ENCODE measurements at regions not wholly inside any gene's neighbourhood (a gene's known extent, or its start where the extent isn't known, plus 50 kb on each side); places are given as distances from the start of the nearest gene placed in this dataset.

- Histone ChIP-seq H3K9me3 (ENCODE audit: control insufficient read depth, low read length) (no peaks in the 10 kb centered on the region), H3K4me3 (ENCODE audit: extremely low read depth, insufficient read depth, low read length, poor library complexity, severe bottlenecking) (no peak overlapping the region), H3K36me3 (ENCODE audit: control insufficient read depth, insufficient read depth, low read length) (no peaks in the 10 kb centered on the region), H3K27ac (ENCODE audit: low read depth, low read length, severe bottlenecking) (no peak overlapping the region), H3K4me1 (ENCODE audit: control insufficient read depth, insufficient read depth, low read length, poor library complexity, severe bottlenecking) (no peaks in the 10 kb centered on the region)
- 89 to 100% methylated on average over 2 of the region's 2 CpGs for WGBS, 2 experiments (ENCODE audit: insufficient coverage in 2 of 2)
These were observed 124.1 kb downstream of the PRDM9 start for GRCh38 chr5:23631302-23632045.

DNA sequence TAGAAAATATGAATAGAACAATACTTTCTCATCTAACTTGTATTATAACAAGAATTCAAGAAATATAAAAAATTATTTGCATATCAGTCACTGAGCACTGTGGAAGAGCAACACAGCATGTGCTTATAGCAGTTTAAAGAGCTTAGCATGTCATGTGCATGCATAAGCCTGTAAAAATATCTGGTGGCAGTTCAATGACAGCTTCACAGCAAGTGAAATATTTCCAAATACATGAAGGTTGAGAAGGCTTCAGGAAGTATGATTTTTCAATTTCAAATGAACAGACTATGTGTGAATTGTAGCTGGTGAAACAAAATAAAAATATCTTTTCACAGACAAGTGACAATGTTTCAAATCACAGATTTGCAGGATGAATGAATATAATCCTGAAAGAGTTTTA, 128.5 kb downstream of the PRDM9 start:
- Histone ChIP-seq H3K27ac (ENCODE audit: low read depth, low read length, severe bottlenecking) (no peak overlapping the region), H3K36me3 (ENCODE audit: control insufficient read depth, insufficient read depth, low read length) (no peaks in the 10 kb centered on the region), H3K4me3 (ENCODE audit: extremely low read depth, insufficient read depth, low read length, poor library complexity, severe bottlenecking) (no peak overlapping the region), H3K9me3 (ENCODE audit: control insufficient read depth, low read length) (no peaks in the 10 kb centered on the region), H3K4me1 (ENCODE audit: control insufficient read depth, insufficient read depth, low read length, poor library complexity, severe bottlenecking) (no peaks in the 10 kb centered on the region)

GRCh38 chr5:23639326-23639725, 131.9 kb downstream of the PRDM9 start:
- Histone ChIP-seq H3K9me3 (ENCODE audit: control insufficient read depth, low read length) (no peaks in the 10 kb centered on the region), H3K4me1 (ENCODE audit: control insufficient read depth, insufficient read depth, low read length, poor library complexity, severe bottlenecking) (no peaks in the 10 kb centered on the region), H3K27ac (ENCODE audit: low read depth, low read length, severe bottlenecking) (no peak overlapping the region), H3K36me3 (ENCODE audit: control insufficient read depth, insufficient read depth, low read length) (no peaks in the 10 kb centered on the region), H3K4me3 (ENCODE audit: extremely low read depth, insufficient read depth, low read length, poor library complexity, severe bottlenecking) (no peak overlapping the region)
- no CpG with 5 or more reads among the region's 1 CpG for WGBS, 2 experiments (ENCODE audit: insufficient coverage in 2 of 2)

DNA sequence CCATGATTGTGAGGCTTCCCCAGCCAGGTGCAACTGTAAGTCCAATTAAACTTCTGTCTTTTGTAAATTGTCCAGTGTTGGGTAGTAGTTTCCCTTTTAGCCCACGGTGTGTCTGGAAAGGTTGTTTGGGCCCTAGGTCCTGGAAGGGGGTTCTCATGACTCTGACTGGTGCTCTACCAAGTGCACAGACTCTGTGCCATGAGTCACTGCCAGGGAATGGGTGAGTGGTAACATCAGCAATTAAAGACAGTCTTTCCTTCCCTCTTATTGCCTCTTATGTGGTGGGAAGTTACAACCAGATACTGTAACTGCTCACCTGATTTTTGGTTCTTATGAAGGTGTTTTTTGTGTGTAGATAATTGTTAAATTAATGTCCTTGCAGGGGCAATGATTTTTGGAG, 141.2 kb downstream of the PRDM9 start:
- Histone ChIP-seq H3K36me3 (ENCODE audit: control insufficient read depth, insufficient read depth, low read length) (no peaks in the 10 kb centered on the region), H3K9me3 (ENCODE audit: control insufficient read depth, low read length) (no peaks in the 10 kb centered on the region), H3K27ac (ENCODE audit: low read depth, low read length, severe bottlenecking) (no peak overlapping the region), H3K4me1 (ENCODE audit: control insufficient read depth, insufficient read depth, low read length, poor library complexity, severe bottlenecking) (no peaks in the 10 kb centered on the region), H3K4me3 (ENCODE audit: extremely low read depth, insufficient read depth, low read length, poor library complexity, severe bottlenecking) (no peak overlapping the region)
- 83% methylated on average over 1 of the region's 1 CpG; no CpG with 5 or more reads in 1 of the 2 experiments for WGBS, 2 experiments (ENCODE audit: insufficient coverage in 2 of 2)

- 78 to 90% methylated on average over 2 to 3 of the region's 4 CpGs for WGBS, 2 experiments (ENCODE audit: insufficient coverage in 2 of 2)
- Histone ChIP-seq H3K4me1 (ENCODE audit: control insufficient read depth, insufficient read depth, low read length, poor library complexity, severe bottlenecking) (no peaks in the 10 kb centered on the region), H3K9me3 (ENCODE audit: control insufficient read depth, low read length) (no peaks in the 10 kb centered on the region), H3K36me3 (ENCODE audit: control insufficient read depth, insufficient read depth, low read length) (no peaks in the 10 kb centered on the region), H3K4me3 (ENCODE audit: extremely low read depth, insufficient read depth, low read length, poor library complexity, severe bottlenecking) (no peak overlapping the region), H3K27ac (ENCODE audit: low read depth, low read length, severe bottlenecking) (no peak overlapping the region)
These were observed 142.2 kb downstream of the PRDM9 start for GRCh38 chr5:23649594-23649993.

- no peak overlapping the region for H3K27ac ChIP-seq (ENCODE audit: low read depth, low read length, severe bottlenecking)
- H3K4me3 ChIP-seq (ENCODE audit: extremely low read depth, insufficient read depth, low read length, poor library complexity, severe bottlenecking) = no peak overlapping the region
- H3K4me1 ChIP-seq (ENCODE audit: control insufficient read depth, insufficient read depth, low read length, poor library complexity, severe bottlenecking) = no peaks in the 10 kb centered on the region
- WGBS, 2 experiments (ENCODE audit: insufficient coverage in 2 of 2) = 100% methylated on average over 2 of the region's 2 CpGs
- H3K36me3 ChIP-seq (ENCODE audit: control insufficient read depth, insufficient read depth, low read length) = no peaks in the 10 kb centered on the region
- no peaks in the 10 kb centered on the region for H3K9me3 ChIP-seq (ENCODE audit: control insufficient read depth, low read length)
These were observed 148.3 kb downstream of the PRDM9 start for GRCh38 chr5:23655674-23656073.

GRCh38 chr5:23675456-23675855, 168.0 kb downstream of the PRDM9 start:
- 100% methylated on average over 1 of the region's 1 CpG; no CpG with 5 or more reads in 1 of the 2 experiments for WGBS, 2 experiments (ENCODE audit: insufficient coverage in 2 of 2)
- Histone ChIP-seq H3K4me3 (ENCODE audit: extremely low read depth, insufficient read depth, low read length, poor library complexity, severe bottlenecking) (no peak overlapping the region), H3K9me3 (ENCODE audit: control insufficient read depth, low read length) (peaks cover 5% of the 10 kb centered on the region), H3K27ac (ENCODE audit: low read depth, low read length, severe bottlenecking) (no peak overlapping the region), H3K4me1 (ENCODE audit: control insufficient read depth, insufficient read depth, low read length, poor library complexity, severe bottlenecking) (no peaks in the 10 kb centered on the region), H3K36me3 (ENCODE audit: control insufficient read depth, insufficient read depth, low read length) (no peaks in the 10 kb centered on the region)

DNA sequence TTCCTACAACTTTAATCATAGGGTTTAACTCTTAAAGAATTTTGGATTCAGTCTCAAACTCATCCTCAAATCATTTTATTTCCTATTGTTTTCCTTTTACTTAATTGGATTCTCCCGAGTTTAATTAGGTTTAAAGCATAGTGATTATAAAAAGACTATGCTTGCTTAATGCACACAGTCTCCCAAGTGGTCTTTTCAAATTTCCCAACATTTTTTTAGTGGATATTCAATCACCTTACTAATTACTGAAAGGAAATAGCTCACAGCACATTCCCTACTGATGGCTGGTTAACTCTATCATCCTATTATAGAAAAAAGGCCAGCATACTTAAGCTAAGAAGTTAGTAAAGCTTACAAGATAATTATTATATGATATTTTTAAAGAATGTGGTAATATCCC, 170.6 kb downstream of the PRDM9 start:
- Histone ChIP-seq H3K4me3 (ENCODE audit: extremely low read depth, insufficient read depth, low read length, poor library complexity, severe bottlenecking) (no peak overlapping the region), H3K4me1 (ENCODE audit: control insufficient read depth, insufficient read depth, low read length, poor library complexity, severe bottlenecking) (no peaks in the 10 kb centered on the region), H3K9me3 (ENCODE audit: control insufficient read depth, low read length) (peaks cover 5% of the 10 kb centered on the region), H3K27ac (ENCODE audit: low read depth, low read length, severe bottlenecking) (no peak overlapping the region), H3K36me3 (ENCODE audit: control insufficient read depth, insufficient read depth, low read length) (no peaks in the 10 kb centered on the region)
- WGBS, 2 experiments (ENCODE audit: insufficient coverage in 2 of 2) = no CpG with 5 or more reads among the region's 1 CpG

DNA sequence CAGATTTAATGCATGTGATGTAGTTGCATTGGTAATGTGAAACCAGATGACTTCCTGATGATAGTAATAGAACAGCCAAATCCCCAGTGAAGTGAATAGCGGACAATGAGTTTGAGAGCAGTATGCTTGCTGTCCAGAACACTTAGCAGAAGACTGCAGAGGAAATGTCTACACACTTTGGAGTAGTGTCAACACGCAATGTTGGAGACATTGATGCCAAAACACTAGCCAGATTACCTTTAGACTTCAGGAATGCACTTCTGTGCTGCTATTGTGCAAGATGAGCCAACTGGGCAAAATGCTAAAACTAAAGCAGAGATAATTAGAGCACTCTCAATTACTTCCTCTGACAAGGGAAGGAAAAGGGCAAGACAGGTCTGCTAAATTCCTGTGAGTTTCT, 176.7 kb downstream of the PRDM9 start:
- Histone ChIP-seq H3K4me1 (ENCODE audit: control insufficient read depth, insufficient read depth, low read length, poor library complexity, severe bottlenecking) (peaks cover 4% of the 10 kb centered on the region), H3K4me3 (ENCODE audit: extremely low read depth, insufficient read depth, low read length, poor library complexity, severe bottlenecking) (no peak overlapping the region), H3K36me3 (ENCODE audit: control insufficient read depth, insufficient read depth, low read length) (no peaks in the 10 kb centered on the region), H3K9me3 (ENCODE audit: control insufficient read depth, low read length) (no peaks in the 10 kb centered on the region), H3K27ac (ENCODE audit: low read depth, low read length, severe bottlenecking) (no peak overlapping the region)
- 0 to 45% methylated on average over 1 to 2 of the region's 2 CpGs for WGBS, 2 experiments (ENCODE audit: insufficient coverage in 2 of 2)

DNA sequence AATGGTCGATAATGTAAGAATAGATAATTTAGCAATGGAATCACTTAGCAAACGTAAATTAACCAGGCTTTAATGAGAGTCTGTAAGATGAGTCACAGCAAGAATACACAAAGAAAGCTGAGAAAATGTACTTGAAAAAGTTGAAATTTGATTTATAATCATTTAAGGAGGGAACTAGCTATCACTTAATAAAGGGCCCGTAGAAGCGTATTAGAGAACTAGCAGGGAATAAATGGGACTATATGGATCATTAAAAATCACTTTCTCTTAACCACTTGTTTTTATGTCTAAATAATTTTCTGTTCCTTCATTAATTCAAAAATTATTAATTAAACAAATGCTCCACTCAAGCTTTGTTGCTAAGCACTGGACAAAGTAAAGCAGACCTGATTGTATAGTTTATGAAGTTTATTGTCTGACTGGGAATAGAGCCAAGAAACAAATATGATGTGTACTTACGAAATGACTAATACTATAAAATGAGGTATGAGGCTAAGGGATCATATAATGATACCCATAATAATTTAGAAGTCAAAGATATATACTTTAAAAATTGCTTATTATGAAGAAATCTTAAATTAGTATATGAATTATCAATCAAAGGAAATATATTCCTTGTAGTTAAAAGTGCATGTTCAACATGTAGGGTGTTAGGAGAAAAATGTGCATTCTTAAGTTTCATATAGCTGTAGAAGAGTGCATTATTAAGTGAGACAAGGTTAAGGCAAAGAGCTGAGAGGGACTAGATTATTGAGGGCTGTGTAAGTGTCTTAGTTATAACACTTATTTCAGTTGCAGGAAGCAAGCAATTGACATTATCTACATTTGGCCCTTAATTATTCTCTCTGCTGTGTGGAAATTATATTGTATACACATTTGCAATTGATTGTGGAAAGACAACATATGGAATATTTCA, 196.8 kb downstream of the PRDM9 start:
- H3K36me3 ChIP-seq (ENCODE audit: control insufficient read depth, insufficient read depth, low read length) = no peaks in the 10 kb centered on the region
- no peaks in the 10 kb centered on the region for H3K4me1 ChIP-seq (ENCODE audit: control insufficient read depth, insufficient read depth, low read length, poor library complexity, severe bottlenecking)
- H3K9me3 ChIP-seq (ENCODE audit: control insufficient read depth, low read length) = no peaks in the 10 kb centered on the region
- no peak overlapping the region for H3K4me3 ChIP-seq (ENCODE audit: extremely low read depth, insufficient read depth, low read length, poor library complexity, severe bottlenecking)
- WGBS, 2 experiments (ENCODE audit: insufficient coverage in 2 of 2) = 82 to 93% methylated on average over 2 of the region's 5 CpGs
- H3K27ac ChIP-seq (ENCODE audit: low read depth, low read length, severe bottlenecking) = no peak overlapping the region

- no CpG with 5 or more reads among the region's 3 CpGs for WGBS, 2 experiments (ENCODE audit: insufficient coverage in 2 of 2)
- no peaks in the 10 kb centered on the region for H3K9me3 ChIP-seq (ENCODE audit: control insufficient read depth, low read length)
- no peaks in the 10 kb centered on the region for H3K36me3 ChIP-seq (ENCODE audit: control insufficient read depth, insufficient read depth, low read length)
- no peak overlapping the region for H3K27ac ChIP-seq (ENCODE audit: low read depth, low read length, severe bottlenecking)
- no peaks in the 10 kb centered on the region for H3K4me1 ChIP-seq (ENCODE audit: control insufficient read depth, insufficient read depth, low read length, poor library complexity, severe bottlenecking)
- no peak overlapping the region for H3K4me3 ChIP-seq (ENCODE audit: extremely low read depth, insufficient read depth, low read length, poor library complexity, severe bottlenecking)
These were observed 210.1 kb downstream of the PRDM9 start for GRCh38 chr5:23717486-23717885.

Data from mesodermal cell (in vitro differentiated cells).